ENCODE measurements at regions not wholly inside any gene's neighbourhood (a gene's known extent, or its start where the extent isn't known, plus 50 kb on each side); places are given as distances from the start of the nearest gene placed in this dataset.

DNA sequence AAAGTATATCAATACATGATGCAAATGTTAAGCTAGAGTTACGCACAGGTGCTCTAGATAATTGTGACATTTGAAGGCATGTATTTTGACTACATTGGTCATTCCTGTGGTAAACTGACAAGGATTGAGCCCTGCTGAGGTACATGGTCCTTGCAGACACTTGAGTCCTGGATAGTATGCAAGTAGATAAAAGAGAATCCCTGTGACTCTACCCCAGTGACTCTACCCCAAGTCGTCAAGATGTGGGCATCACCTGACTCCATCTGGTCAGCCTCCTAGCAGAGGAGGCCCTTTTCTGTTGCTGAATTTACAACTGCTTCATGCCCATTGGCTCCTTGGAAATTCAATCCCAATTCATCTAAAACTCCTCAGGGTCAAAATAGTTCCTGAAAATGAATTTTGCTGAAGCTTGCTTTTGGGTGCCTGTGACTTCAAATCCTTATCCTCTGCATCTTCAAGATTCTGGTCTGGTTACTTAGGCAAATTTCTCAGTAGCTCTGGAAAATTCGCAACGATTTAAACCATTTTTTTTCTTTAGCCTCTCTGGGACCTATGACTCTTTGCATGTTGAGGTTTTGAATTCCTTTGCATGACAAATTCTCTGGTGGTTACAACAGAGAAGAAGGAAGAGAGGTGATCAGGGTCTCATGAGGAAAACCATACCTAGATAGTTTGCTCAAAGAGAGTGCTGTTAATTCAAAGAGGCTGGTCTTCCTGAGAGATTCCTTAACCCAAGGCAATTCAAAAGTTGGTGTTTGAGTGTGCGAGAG is 422.1 kb downstream of the FGF9 start:
- TF ChIP-seq, protein P1, sequence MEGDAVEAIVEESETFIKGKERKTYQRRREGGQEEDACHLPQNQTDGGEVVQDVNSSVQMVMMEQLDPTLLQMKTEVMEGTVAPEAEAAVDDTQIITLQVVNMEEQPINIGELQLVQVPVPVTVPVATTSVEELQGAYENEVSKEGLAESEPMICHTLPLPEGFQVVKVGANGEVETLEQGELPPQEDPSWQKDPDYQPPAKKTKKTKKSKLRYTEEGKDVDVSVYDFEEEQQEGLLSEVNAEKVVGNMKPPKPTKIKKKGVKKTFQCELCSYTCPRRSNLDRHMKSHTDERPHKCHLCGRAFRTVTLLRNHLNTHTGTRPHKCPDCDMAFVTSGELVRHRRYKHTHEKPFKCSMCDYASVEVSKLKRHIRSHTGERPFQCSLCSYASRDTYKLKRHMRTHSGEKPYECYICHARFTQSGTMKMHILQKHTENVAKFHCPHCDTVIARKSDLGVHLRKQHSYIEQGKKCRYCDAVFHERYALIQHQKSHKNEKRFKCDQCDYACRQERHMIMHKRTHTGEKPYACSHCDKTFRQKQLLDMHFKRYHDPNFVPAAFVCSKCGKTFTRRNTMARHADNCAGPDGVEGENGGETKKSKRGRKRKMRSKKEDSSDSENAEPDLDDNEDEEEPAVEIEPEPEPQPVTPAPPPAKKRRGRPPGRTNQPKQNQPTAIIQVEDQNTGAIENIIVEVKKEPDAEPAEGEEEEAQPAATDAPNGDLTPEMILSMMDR (conservative IDR thresholded peaks at IDR 0.05; ENCODE audit: low read length), result no peak
- no peak for TF ChIP-seq EZH2phosphoT487 (IDR thresholded peaks at IDR 0.05; ENCODE audit: borderline replicate concordance)
